GM12864 (cell line): ENCODE measurements at regions not wholly inside any gene's neighbourhood (a gene's known extent, or its start where the extent isn't known, plus 50 kb on each side); places are given as distances from the start of the nearest gene placed in this dataset.

ENCODE experiments used
- DNase-seq: peaks from one replicate; pipeline ENCODE4 v3.0.0-alpha.2; 2011; ENCODE audit warnings: low read depth
- H3K4me3 ChIP-seq: 2 replicates; pipeline ENCODE4 v1.5.1; 2011; ENCODE audit warnings: mild to moderate bottlenecking, low read depth, low read length, control low read depth
- TF ChIP-seq, protein P1 (sequence below): IDR thresholded peaks from 2 replicates; pipeline ENCODE4 v1.5.1; 2011; ENCODE audit warnings: low read depth, mild to moderate bottlenecking, moderate library complexity, low read length, control low read depth, inconsistent platforms; ENCODE audit errors: missing control alignments

DNA sequence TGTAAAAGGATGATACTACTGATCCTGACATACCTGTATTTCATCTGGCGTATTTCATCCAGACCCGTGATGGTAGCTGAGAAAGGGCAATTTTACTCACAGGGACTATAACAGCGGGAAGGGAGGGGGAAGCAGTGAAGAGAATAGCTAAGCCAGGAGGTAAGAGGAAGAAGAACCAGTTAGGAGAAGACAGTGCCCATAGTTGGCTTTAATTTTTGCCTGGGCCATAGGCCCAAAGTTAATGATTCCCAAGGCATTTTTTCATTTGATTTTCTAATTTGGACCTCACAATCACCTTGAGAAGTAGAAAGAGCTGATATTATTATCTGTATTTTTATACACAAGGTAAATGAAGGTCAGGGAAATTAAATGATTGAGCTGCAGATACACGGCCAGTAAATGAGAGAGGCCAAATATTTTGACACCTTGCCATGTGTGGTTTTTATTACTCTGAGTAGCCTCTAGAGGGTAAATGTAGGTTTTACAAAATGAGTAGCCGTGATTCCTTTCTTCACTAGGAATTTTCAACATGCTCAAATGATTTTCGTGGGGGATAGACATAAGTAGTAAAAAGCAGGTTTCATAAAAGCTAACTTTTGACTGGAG, 382.2 kb downstream of the FUT8 start:
- TF ChIP-seq, protein P1, sequence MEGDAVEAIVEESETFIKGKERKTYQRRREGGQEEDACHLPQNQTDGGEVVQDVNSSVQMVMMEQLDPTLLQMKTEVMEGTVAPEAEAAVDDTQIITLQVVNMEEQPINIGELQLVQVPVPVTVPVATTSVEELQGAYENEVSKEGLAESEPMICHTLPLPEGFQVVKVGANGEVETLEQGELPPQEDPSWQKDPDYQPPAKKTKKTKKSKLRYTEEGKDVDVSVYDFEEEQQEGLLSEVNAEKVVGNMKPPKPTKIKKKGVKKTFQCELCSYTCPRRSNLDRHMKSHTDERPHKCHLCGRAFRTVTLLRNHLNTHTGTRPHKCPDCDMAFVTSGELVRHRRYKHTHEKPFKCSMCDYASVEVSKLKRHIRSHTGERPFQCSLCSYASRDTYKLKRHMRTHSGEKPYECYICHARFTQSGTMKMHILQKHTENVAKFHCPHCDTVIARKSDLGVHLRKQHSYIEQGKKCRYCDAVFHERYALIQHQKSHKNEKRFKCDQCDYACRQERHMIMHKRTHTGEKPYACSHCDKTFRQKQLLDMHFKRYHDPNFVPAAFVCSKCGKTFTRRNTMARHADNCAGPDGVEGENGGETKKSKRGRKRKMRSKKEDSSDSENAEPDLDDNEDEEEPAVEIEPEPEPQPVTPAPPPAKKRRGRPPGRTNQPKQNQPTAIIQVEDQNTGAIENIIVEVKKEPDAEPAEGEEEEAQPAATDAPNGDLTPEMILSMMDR = no peak
- no peak for DNase-seq

DNA sequence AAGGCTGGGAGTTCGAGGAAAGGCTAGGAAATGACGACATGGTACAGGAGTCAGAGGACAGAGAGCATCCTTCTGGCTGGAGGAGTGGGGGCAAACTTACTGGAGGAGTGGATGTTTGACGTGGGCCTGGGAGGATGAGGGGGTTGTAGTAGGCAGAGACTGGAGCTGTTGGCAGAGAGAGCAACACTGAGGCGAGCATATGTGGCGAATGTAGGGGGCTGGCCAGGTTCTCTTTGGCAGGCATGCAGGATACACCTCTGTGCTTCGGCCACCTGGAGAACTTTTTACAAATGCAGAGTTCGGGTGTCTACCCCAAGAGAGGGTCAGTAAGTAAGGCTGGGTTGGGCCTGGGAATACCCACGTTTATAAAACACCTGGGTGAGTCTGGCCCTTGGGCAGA, 385.7 kb downstream of the FUT8 start:
- no peak for DNase-seq
- no peak overlapping the region for H3K4me3 ChIP-seq
- TF ChIP-seq, protein P1 = no peak

More for the DNA sequence above, 382.2 kb downstream of the FUT8 start:
- H3K4me3 ChIP-seq = no peak overlapping the region

DNA sequence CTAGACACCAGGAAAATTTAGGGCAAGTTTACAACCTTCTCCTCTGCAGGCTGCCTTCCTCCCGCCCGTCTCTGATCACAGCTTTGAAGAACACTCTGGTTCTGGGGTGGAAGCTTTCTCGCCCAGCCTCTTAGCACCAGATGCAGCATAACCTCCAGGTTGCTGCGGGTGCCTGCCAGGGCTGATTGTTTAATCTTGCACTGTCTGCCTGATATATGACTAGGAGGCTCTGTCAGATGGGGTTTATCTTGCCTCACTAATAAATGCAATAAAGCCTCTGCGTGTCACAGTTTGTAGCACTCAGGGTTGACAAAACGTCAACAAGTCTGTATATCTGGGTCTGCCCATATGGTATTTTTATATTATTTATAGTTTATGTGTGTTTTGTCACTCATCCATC, 388.2 kb downstream of the FUT8 start:
- no peak overlapping the region for H3K4me3 ChIP-seq
- TF ChIP-seq, protein P1 = no peak
- DNase-seq = no peak

DNA sequence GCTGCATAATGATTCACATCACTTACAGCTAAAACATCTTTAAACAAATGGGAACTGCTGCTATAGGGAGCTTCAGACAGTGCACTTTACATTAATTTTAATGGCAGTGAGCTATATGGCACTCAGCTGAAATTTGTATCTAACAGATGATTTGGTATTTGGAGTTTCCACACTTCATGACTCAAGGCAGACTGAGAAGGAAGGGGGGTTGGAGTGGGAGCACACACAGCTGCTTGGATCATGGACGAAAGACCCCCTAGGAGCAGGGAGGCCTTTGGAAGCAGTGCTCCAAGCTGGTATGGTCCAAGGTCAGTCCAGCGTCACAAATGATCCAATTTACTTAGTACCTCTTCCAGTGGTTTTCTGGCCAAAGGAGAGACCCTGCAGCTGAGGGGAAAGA, 389.7 kb downstream of the FUT8 start:
- no peak overlapping the region for H3K4me3 ChIP-seq
- TF ChIP-seq, protein P1 = no peak
- DNase-seq = no peak

DNA sequence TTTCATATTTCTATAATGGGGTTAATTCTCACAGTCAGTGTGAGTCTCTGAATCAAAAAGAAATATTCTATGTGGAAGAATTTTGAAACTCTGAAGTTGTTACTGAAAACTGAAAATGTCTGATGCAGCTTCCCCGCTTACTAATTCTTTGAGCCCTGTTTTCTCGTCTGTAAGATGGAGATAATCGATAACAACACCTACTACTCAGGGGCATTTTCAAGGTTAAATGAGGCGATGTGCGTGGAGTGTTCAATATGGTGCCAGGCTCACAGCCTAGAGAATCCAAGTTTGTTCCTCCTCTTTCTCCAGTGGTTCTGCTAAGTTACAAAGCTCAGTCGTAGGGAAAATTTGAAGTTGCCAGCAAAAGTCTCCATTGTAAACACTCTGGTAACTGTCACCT, 391.4 kb downstream of the FUT8 start:
- TF ChIP-seq, protein P1 = no peak

DNA sequence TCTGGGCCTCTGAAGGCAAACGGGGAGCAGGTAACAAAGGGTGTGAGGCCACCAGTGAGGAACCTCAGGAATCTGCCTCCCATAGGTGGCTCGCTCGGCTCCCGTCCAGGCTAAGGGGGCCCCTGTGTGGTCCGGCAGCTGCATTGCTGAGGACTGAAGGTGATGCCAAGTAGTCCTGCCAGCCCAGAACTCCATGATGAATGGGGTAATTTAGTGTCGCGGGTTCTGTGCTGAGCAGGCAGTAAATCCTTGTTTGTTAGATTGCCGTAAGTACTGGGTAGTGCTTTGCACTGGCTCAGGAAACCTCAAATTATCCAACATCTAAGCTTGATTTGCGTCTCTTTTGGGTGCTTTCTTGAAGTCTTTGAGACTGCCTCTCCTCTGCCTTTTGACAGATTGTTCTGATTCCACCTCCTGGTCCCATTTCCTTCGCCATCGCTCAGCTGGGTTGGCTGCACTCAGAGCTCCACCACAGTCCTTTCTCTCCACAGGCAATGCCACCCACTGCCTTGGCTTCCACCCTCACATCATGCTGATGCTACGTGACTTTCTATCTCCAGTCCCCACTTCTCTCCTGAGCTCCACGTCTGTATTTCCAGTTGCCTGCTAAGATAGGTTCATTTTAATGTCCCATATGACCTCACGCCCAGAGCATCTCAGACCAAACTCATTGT, 392.0 kb downstream of the FUT8 start:
- H3K4me3 ChIP-seq = no peak overlapping the region
- DNase-seq = no peak
- TF ChIP-seq, protein P1 = no peak

More for the DNA sequence above, 391.4 kb downstream of the FUT8 start:
- H3K4me3 ChIP-seq = no peak overlapping the region
- DNase-seq = no peak

DNA sequence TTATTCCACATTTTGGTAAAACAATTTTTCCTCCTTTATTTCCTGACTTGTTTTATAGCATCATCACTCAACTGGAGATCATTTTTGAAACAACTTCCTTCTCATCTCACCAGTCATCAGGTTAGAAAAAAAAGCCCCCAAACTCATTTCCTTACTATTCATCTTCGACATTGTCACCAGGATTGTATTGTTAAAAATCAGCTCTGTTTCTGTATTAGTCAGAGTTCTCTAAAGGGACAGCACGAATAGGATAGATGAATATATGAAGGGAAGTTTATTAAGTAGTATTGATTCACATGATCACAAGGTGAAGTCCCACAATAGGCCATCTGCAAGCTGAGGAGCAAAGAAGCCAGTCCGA, 392.6 kb downstream of the FUT8 start:
- TF ChIP-seq, protein P1 = no peak
- H3K4me3 ChIP-seq = no peak overlapping the region
- no peak for DNase-seq
